ENCODE measurements at regions not wholly inside any gene's neighbourhood (a gene's known extent, or its start where the extent isn't known, plus 50 kb on each side); places are given as distances from the start of the nearest gene placed in this dataset.
"Not testable (repeated sequence)": the region's sequence is repeated elsewhere in the genome, so short reads cannot be mapped to it uniquely, and the experiment has no call there.

- H3K27me3 ChIP-seq (ENCODE audit: control insufficient read depth in 2 of 2, insufficient read depth in 2 of 2, low read length in 2 of 2); ATAC-seq; H3K9me3 ChIP-seq (ENCODE audit: control insufficient read depth in 2 of 3, low read length in 3 of 3); DNase-seq; CTCF ChIA-PET; H3K36me3 Mint-ChIP-seq; H3K36me3 ChIP-seq (ENCODE audit: control insufficient read depth in 2 of 3, insufficient read depth in 3 of 3, low read length in 3 of 3); H3K4me3 Mint-ChIP-seq; intact Hi-C loops (cut with micrococcal nuclease); H3K9me3 Mint-ChIP-seq; POLR2A ChIA-PET; H3K27ac ChIP-seq (ENCODE audit: low read depth, low read length); H3K4me3 ChIP-seq (ENCODE audit: low read length); H3K4me1 ChIP-seq (ENCODE audit: control insufficient read depth in 2 of 2, insufficient read depth in 2 of 2, low read length in 2 of 2); H3K27ac Mint-ChIP-seq: not testable (repeated sequence)
- Mint-ChIP-seq H3K4me1 (peaks cover 3 to 19% (median 16%) of the 10 kb centered on the region in 7 donors), H3K27me3 (peaks cover 0 to 12% (median 10%) of the 10 kb centered on the region in 5 donors)
These were observed 113.4 kb upstream of the DUSP22 start for GRCh38 chr6:178929-179328.

GRCh38 chr6:179340-179950 lies 112.8 kb upstream of the DUSP22 start:
- Histone ChIP-seq H3K27ac (ENCODE audit: low read depth, low read length) (no peak overlapping the region), H3K4me1 (ENCODE audit: control insufficient read depth in 2 of 2, insufficient read depth in 2 of 2, low read length in 2 of 2) (no peaks in the 10 kb centered on the region), H3K9me3 (ENCODE audit: control insufficient read depth in 2 of 3, low read length in 3 of 3) (no peaks in the 10 kb centered on the region), H3K4me3 (ENCODE audit: low read length) (no peak overlapping the region), H3K36me3 (ENCODE audit: control insufficient read depth in 2 of 3, insufficient read depth in 3 of 3, low read length in 3 of 3) (no peaks in the 10 kb centered on the region), H3K27me3 (ENCODE audit: control insufficient read depth in 2 of 2, insufficient read depth in 2 of 2, low read length in 2 of 2) (no peaks in the 10 kb centered on the region)
- ATAC-seq: no peak
- Mint-ChIP-seq H3K4me1 (peaks cover 3 to 23% (median 17%) of the 10 kb centered on the region in 7 donors), H3K27me3 (peaks cover 0 to 12% (median 10%) of the 10 kb centered on the region in 5 donors), H3K27ac (no peak overlapping the region), H3K9me3 (peaks cover 0 to 5% (median 0%) of the 10 kb centered on the region in 11 donors), H3K36me3 (no peaks in the 10 kb centered on the region), H3K4me3 (no peak overlapping the region)
- ChIA-PET POLR2A (no interaction called here), CTCF (no interaction called here)
- no peak for DNase-seq
- intact Hi-C loops (cut with micrococcal nuclease): no loop called here

GRCh38 chr6:180091-180694 lies 112.1 kb upstream of the DUSP22 start:
- H3K4me3 ChIP-seq (ENCODE audit: low read length); POLR2A ChIA-PET; H3K27me3 ChIP-seq (ENCODE audit: control insufficient read depth in 2 of 2, insufficient read depth in 2 of 2, low read length in 2 of 2); H3K4me1 ChIP-seq (ENCODE audit: control insufficient read depth in 2 of 2, insufficient read depth in 2 of 2, low read length in 2 of 2); H3K9me3 ChIP-seq (ENCODE audit: control insufficient read depth in 2 of 3, low read length in 3 of 3); H3K36me3 ChIP-seq (ENCODE audit: control insufficient read depth in 2 of 3, insufficient read depth in 3 of 3, low read length in 3 of 3); H3K27ac ChIP-seq (ENCODE audit: low read depth, low read length); intact Hi-C loops (cut with micrococcal nuclease); CTCF ChIA-PET; H3K36me3 Mint-ChIP-seq; H3K9me3 Mint-ChIP-seq: not testable (repeated sequence)
- peak in 4 of 9 donors; percentile 4 to 37 (median 16) for DNase-seq
- Mint-ChIP-seq H3K27me3 (peaks cover 0 to 12% (median 9%) of the 10 kb centered on the region in 5 donors), H3K4me3 (peak overlapping the region; percentile 45 to 82 (median 69)), H3K27ac (peak overlapping the region in 4 of 9 donors; percentile 15 to 82 (median 72)), H3K4me1 (peaks cover 3 to 23% (median 17%) of the 10 kb centered on the region in 7 donors)
- peak; percentile 32 for ATAC-seq

- no peaks in the 10 kb centered on the region for H3K36me3 ChIP-seq (ENCODE audit: control insufficient read depth in 2 of 3, insufficient read depth in 3 of 3, low read length in 3 of 3)
- peak overlapping the region in 6 of 10 donors; percentile 65 to 82 (median 70) for H3K4me3 Mint-ChIP-seq
- peak overlapping the region in 1 of 9 donors; percentile 72 for H3K27ac Mint-ChIP-seq
- no peaks in the 10 kb centered on the region for H3K27me3 ChIP-seq (ENCODE audit: control insufficient read depth in 2 of 2, insufficient read depth in 2 of 2, low read length in 2 of 2)
- H3K4me1 Mint-ChIP-seq: peaks cover 3 to 23% (median 17%) of the 10 kb centered on the region in 7 donors
- H3K9me3 Mint-ChIP-seq: peaks cover 0 to 5% (median 0%) of the 10 kb centered on the region in 11 donors
- ATAC-seq (no peak), DNase-seq (no peak)
- H3K27ac ChIP-seq (ENCODE audit: low read depth, low read length): no peak overlapping the region
- ChIA-PET POLR2A (no interaction called here), CTCF (no interaction called here)
- H3K9me3 ChIP-seq (ENCODE audit: control insufficient read depth in 2 of 3, low read length in 3 of 3): no peaks in the 10 kb centered on the region
- H3K36me3 Mint-ChIP-seq: no peaks in the 10 kb centered on the region
- H3K4me1 ChIP-seq (ENCODE audit: control insufficient read depth in 2 of 2, insufficient read depth in 2 of 2, low read length in 2 of 2): no peaks in the 10 kb centered on the region
- H3K4me3 ChIP-seq (ENCODE audit: low read length): no peak overlapping the region
- intact Hi-C loops (cut with micrococcal nuclease): no loop called here
- H3K27me3 Mint-ChIP-seq: peaks cover 0 to 12% (median 9%) of the 10 kb centered on the region in 5 donors
These were observed 111.1 kb upstream of the DUSP22 start for GRCh38 chr6:181049-181654.

- Mint-ChIP-seq H3K27me3 (peaks cover 0 to 3% (median 0%) of the 10 kb centered on the region in 5 donors), H3K4me3 (no peak overlapping the region), H3K9me3 (peaks cover 0 to 3% (median 0%) of the 10 kb centered on the region in 11 donors), H3K4me1 (peaks cover 5 to 25% (median 17%) of the 10 kb centered on the region in 7 donors), H3K36me3 (no peaks in the 10 kb centered on the region), H3K27ac (no peak overlapping the region)
- ATAC-seq (no peak), DNase-seq (no peak)
- Histone ChIP-seq H3K27ac (ENCODE audit: low read depth, low read length) (no peak overlapping the region), H3K36me3 (ENCODE audit: control insufficient read depth in 2 of 3, insufficient read depth in 3 of 3, low read length in 3 of 3) (no peaks in the 10 kb centered on the region), H3K4me1 (ENCODE audit: control insufficient read depth in 2 of 2, insufficient read depth in 2 of 2, low read length in 2 of 2) (peaks cover 0 to 2% of the 10 kb centered on the region in 2 donors), H3K4me3 (ENCODE audit: low read length) (no peak overlapping the region), H3K27me3 (ENCODE audit: control insufficient read depth in 2 of 2, insufficient read depth in 2 of 2, low read length in 2 of 2) (no peaks in the 10 kb centered on the region), H3K9me3 (ENCODE audit: control insufficient read depth in 2 of 3, low read length in 3 of 3) (no peaks in the 10 kb centered on the region)
- CTCF ChIA-PET: no interaction called here
- intact Hi-C loops (cut with micrococcal nuclease): no loop called here
- POLR2A ChIA-PET: no interaction called here
These were observed 108.6 kb upstream of the DUSP22 start for GRCh38 chr6:183668-184067.

GRCh38 chr6:184161-184700 lies 108.1 kb upstream of the DUSP22 start:
- DNase-seq: no peak
- Mint-ChIP-seq H3K9me3 (peaks cover 0 to 3% (median 0%) of the 10 kb centered on the region in 11 donors), H3K27me3 (peaks cover 0 to 3% (median 0%) of the 10 kb centered on the region in 5 donors), H3K27ac (no peak overlapping the region), H3K4me1 (peaks cover 10 to 30% (median 22%) of the 10 kb centered on the region in 7 donors), H3K4me3 (no peak overlapping the region), H3K36me3 (no peaks in the 10 kb centered on the region)
- Histone ChIP-seq H3K36me3 (ENCODE audit: control insufficient read depth in 2 of 3, insufficient read depth in 3 of 3, low read length in 3 of 3) (no peaks in the 10 kb centered on the region), H3K4me3 (ENCODE audit: low read length) (no peak overlapping the region), H3K9me3 (ENCODE audit: control insufficient read depth in 2 of 3, low read length in 3 of 3) (no peaks in the 10 kb centered on the region), H3K27ac (ENCODE audit: low read depth, low read length) (no peak overlapping the region), H3K4me1 (ENCODE audit: control insufficient read depth in 2 of 2, insufficient read depth in 2 of 2, low read length in 2 of 2) (peaks cover 4 to 7% of the 10 kb centered on the region in 2 donors), H3K27me3 (ENCODE audit: control insufficient read depth in 2 of 2, insufficient read depth in 2 of 2, low read length in 2 of 2) (no peaks in the 10 kb centered on the region)
- no peak for ATAC-seq
- intact Hi-C loops (cut with micrococcal nuclease): no loop called here
- ChIA-PET POLR2A (no interaction called here), CTCF (no interaction called here)

All from naive thymus-derived CD4-positive, alpha-beta T cell (primary cell).